ENCODE measurements at regions not wholly inside any gene's neighbourhood (a gene's known extent, or its start where the extent isn't known, plus 50 kb on each side); places are given as distances from the start of the nearest gene placed in this dataset.
A peak's percentile ranks its signal among the peaks of the same experiment; 100 is the strongest.

- Histone ChIP-seq H3K36me3 (replicated peaks in 1 of 2) (no peaks in the 10 kb centered on the region), H3K9me3 (replicated peaks in 1 of 3) (no peaks in the 10 kb centered on the region), H3K4me3 (no peak overlapping the region), H3K27ac (no peak overlapping the region), H3K4me1 (replicated peaks in 1 of 2) (no peaks in the 10 kb centered on the region), H3K27me3 (no peaks in the 10 kb centered on the region)
- intact Hi-C loops (cut with DNase I) = no loop called here
- WGBS, 4 donors = 70 to 82% (median 78%) methylated on average over 11 to 13 of the region's 13 CpGs
- TF ChIP-seq POLR2A (IDR thresholded peaks at IDR 0.05) = no peak
- no peak for DNase-seq
Measured at GRCh38 chr16:79400462-79401149, 199.9 kb downstream of the MAF start.

GRCh38 chr16:79395591-79395990, 204.9 kb downstream of the MAF start:
- H3K27ac ChIP-seq = no peak overlapping the region
- no peaks in the 10 kb centered on the region for H3K36me3 ChIP-seq (replicated peaks in 1 of 2)
- H3K9me3 ChIP-seq (replicated peaks in 1 of 3) = no peaks in the 10 kb centered on the region
- no peak overlapping the region for H3K4me3 ChIP-seq
- no peak for DNase-seq
- TF ChIP-seq POLR2A (IDR thresholded peaks at IDR 0.05) (no peak), CTCF (IDR thresholded peaks at IDR 0.05) (no peak)
- no peaks in the 10 kb centered on the region for H3K27me3 ChIP-seq
- WGBS, 4 donors = 71 to 74% (median 72%) methylated on average over 5 of the region's 5 CpGs
- H3K4me1 ChIP-seq (replicated peaks in 1 of 2) = no peaks in the 10 kb centered on the region
- intact Hi-C loops (cut with DNase I) = no loop called here

- TF ChIP-seq CTCF (IDR thresholded peaks at IDR 0.05) (no peak), POLR2A (IDR thresholded peaks at IDR 0.05) (no peak)
- Histone ChIP-seq H3K36me3 (replicated peaks in 1 of 2) (no peaks in the 10 kb centered on the region), H3K27me3 (no peaks in the 10 kb centered on the region), H3K27ac (no peak overlapping the region), H3K4me1 (replicated peaks in 1 of 2) (no peaks in the 10 kb centered on the region), H3K4me3 (no peak overlapping the region), H3K9me3 (replicated peaks in 1 of 3) (no peaks in the 10 kb centered on the region)
- intact Hi-C loops (cut with DNase I) = no loop called here
- DNase-seq = no peak
- whole genome bisulfite sequencing, 4 donors = 66 to 79% (median 73%) methylated on average over 3 of the region's 3 CpGs
Measured at GRCh38 chr16:79394206-79394605, 206.3 kb downstream of the MAF start.

GRCh38 chr16:79393564-79393963, 207.0 kb downstream of the MAF start:
- no peaks in the 10 kb centered on the region for H3K36me3 ChIP-seq (replicated peaks in 1 of 2)
- H3K27ac ChIP-seq = no peak overlapping the region
- H3K27me3 ChIP-seq = no peaks in the 10 kb centered on the region
- 77 to 81% (median 78%) methylated on average over 2 of the region's 2 CpGs for WGBS, 4 donors
- no peaks in the 10 kb centered on the region for H3K9me3 ChIP-seq (replicated peaks in 1 of 3)
- no peak for TF ChIP-seq CTCF (IDR thresholded peaks at IDR 0.05)
- no peaks in the 10 kb centered on the region for H3K4me1 ChIP-seq (replicated peaks in 1 of 2)
- H3K4me3 ChIP-seq = no peak overlapping the region
- intact Hi-C loops (cut with DNase I) = no loop called here
- no peak for DNase-seq

GRCh38 chr16:79393127-79393526, 207.4 kb downstream of the MAF start:
- TF ChIP-seq POLR2A (IDR thresholded peaks at IDR 0.05) = no peak
- TF ChIP-seq CTCF (IDR thresholded peaks at IDR 0.05) = no peak
- no peaks in the 10 kb centered on the region for H3K4me1 ChIP-seq (replicated peaks in 1 of 2)
- no peaks in the 10 kb centered on the region for H3K9me3 ChIP-seq (replicated peaks in 1 of 3)
- no peak overlapping the region for H3K4me3 ChIP-seq
- intact Hi-C loops (cut with DNase I) = no loop called here
- WGBS, 4 donors = 66 to 76% (median 68%) methylated on average over 4 of the region's 4 CpGs
- H3K36me3 ChIP-seq (replicated peaks in 1 of 2) = no peaks in the 10 kb centered on the region
- no peaks in the 10 kb centered on the region for H3K27me3 ChIP-seq
- peak in 1 of 7 donors; percentile 25 for DNase-seq
- H3K27ac ChIP-seq = no peak overlapping the region

All from adrenal gland (tissue), 9 donors.